Kidney epithelial cell (primary cell): ENCODE measurements at regions not wholly inside any gene's neighbourhood (a gene's known extent, or its start where the extent isn't known, plus 50 kb on each side); places are given as distances from the start of the nearest gene placed in this dataset.

Experiments
- DNase-seq: peaks from one replicate; pipeline ENCODE4 v3.0.0-alpha.2; 2010; ENCODE audit warnings: low read depth
- H3K27me3 ChIP-seq: 2 replicates; pipeline ENCODE4 v1.6.0; 2011; ENCODE audit warnings: low read length; ENCODE audit not compliant: control insufficient read depth, insufficient read depth
- H3K36me3 ChIP-seq: 2 replicates; pipeline ENCODE4 v1.5.1; 2011; ENCODE audit warnings: low read length; ENCODE audit not compliant: control insufficient read depth, insufficient read depth
- H3K4me3 ChIP-seq: 2 replicates; pipeline ENCODE4 v1.5.1; 2011; ENCODE audit warnings: low read depth, mild to moderate bottlenecking, control low read depth, low read length
- TF ChIP-seq, protein P1 (sequence below): IDR thresholded peaks from 2 replicates; pipeline ENCODE4 v1.5.1; 2011; ENCODE audit warnings: mild to moderate bottlenecking, moderate library complexity, low read length, control low read depth, inconsistent platforms; ENCODE audit not compliant: insufficient read depth, poor library complexity, severe bottlenecking

DNA sequence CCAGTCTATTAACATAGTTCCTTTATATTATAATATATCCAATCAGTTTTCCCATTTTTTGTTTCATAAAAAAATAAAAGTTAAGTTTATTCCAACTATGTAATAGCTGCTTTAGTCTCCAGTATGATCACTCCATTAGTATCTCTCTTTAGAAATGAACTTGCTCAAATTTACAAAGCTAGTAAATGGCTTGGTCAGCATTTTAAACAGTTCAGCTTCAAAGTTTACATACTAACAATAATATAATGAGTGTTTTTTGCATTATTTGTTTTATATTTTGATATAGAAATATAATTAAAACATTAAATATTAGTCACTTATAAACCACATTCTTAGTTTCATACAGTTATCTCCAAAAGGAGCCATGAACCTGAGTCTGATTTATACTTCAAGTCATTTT, 1073.8 kb downstream of the SLITRK5 start:
- Histone ChIP-seq H3K4me3 (no peak overlapping the region), H3K27me3 (no peaks in the 10 kb centered on the region), H3K36me3 (no peaks in the 10 kb centered on the region)
- DNase-seq: no peak
- TF ChIP-seq, protein P1, sequence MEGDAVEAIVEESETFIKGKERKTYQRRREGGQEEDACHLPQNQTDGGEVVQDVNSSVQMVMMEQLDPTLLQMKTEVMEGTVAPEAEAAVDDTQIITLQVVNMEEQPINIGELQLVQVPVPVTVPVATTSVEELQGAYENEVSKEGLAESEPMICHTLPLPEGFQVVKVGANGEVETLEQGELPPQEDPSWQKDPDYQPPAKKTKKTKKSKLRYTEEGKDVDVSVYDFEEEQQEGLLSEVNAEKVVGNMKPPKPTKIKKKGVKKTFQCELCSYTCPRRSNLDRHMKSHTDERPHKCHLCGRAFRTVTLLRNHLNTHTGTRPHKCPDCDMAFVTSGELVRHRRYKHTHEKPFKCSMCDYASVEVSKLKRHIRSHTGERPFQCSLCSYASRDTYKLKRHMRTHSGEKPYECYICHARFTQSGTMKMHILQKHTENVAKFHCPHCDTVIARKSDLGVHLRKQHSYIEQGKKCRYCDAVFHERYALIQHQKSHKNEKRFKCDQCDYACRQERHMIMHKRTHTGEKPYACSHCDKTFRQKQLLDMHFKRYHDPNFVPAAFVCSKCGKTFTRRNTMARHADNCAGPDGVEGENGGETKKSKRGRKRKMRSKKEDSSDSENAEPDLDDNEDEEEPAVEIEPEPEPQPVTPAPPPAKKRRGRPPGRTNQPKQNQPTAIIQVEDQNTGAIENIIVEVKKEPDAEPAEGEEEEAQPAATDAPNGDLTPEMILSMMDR: no peak

DNA sequence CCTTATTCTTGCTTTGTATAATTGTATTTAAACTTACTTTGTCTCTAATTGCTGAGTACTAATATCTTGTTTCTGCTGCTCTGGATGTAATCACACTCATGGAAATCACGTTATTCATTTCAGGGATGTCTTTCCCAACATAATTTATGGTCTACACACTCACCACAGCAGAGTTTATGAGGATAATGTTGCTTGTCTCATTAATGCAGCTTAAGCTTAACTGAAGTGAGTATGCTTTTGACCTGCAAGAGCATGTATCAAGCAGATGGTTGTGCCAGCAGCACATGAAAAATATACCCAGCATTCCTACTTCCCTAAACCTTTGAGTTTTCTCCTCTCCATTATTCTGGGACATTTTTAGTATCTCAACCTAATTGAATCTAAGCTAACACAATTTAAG, 1080.9 kb downstream of the SLITRK5 start:
- H3K4me3 ChIP-seq: no peak overlapping the region
- DNase-seq: no peak
- TF ChIP-seq, protein P1: no peak

DNA sequence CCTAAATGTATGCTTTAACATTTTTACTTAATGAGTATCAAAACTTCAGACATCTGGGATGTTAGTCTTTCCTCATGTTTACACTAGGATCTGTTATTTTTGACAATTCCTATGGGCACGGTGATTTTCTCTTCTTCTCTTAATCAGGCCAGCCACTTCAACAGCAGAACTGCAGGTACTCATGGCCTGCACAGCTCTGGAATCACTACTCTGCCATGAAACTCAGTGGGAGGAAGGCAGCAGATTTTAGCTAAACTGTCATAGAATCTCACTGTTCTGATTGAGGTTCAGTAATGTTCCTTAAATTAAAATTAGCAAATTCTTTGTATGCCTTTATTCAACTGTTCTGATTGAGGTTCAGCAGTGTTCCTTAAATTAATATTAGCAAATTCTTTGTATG, 1083.0 kb downstream of the SLITRK5 start:
- no peak for DNase-seq
- Histone ChIP-seq H3K36me3 (no peaks in the 10 kb centered on the region), H3K27me3 (no peaks in the 10 kb centered on the region), H3K4me3 (no peak overlapping the region)
- TF ChIP-seq, protein P1: no peak

More for the DNA sequence above, 1080.9 kb downstream of the SLITRK5 start:
- H3K27me3 ChIP-seq: no peaks in the 10 kb centered on the region
- no peaks in the 10 kb centered on the region for H3K36me3 ChIP-seq

DNA sequence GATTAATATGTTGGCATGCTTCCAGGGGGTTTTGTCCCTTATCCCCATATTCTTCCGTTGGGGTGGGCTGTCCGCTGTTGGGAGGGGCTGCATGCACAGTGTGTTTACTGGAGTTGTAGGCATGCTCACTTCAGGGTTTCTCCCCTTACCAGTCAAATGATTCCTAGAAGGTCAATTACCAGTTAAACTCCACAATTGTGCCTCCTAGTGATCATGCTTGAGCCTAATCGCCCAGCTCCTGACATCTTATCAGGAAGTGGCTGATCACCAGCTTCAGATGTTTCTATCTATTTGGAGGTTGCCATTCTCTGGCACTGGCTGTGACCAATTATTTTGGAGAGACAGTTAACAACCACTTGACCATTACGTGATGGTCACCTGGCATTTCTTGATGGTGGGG, 1090.0 kb downstream of the SLITRK5 start:
- TF ChIP-seq, protein P1: no peak
- Histone ChIP-seq H3K36me3 (no peaks in the 10 kb centered on the region), H3K27me3 (no peaks in the 10 kb centered on the region), H3K4me3 (no peak overlapping the region)
- no peak for DNase-seq

DNA sequence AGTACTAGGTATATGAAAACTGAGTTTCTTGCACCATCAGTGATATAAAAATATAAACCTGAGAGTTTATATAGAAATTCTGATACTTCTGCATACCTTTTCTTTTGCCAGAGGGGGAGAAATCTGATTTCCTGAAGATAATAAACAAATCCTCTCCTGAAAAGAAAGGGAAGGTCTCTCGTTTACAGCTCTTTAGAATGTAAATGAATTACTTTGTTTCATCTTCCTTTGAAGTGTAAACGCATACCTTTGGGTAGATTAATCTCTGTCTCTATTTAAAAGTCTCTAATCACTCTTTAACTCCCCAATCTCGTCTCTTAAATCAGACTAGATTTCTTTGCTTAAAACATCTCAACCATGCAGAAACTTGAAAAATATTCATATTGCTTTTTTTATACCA, 1092.9 kb downstream of the SLITRK5 start:
- TF ChIP-seq, protein P1: no peak
- no peak for DNase-seq
- no peaks in the 10 kb centered on the region for H3K36me3 ChIP-seq
- H3K4me3 ChIP-seq: no peak overlapping the region
- no peaks in the 10 kb centered on the region for H3K27me3 ChIP-seq

DNA sequence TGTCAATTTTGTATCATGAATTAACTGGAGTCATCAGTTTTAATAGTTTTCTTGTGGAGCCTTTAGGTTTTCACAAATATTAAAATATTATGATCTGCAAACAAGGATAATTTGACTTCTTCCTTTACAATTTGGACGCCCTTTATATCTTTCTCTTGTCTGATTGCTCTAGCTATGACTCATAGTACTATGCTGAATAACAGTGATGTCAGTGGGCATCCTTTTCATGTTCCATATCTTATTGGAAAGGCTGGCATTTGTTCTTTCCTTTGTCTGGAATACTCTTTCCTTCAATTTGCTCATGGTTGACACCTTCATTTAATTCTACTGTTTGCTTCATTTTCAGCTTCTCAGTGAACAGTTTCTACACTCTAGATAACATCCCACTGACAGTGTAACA, 1129.3 kb downstream of the SLITRK5 start:
- Histone ChIP-seq H3K36me3 (no peaks in the 10 kb centered on the region), H3K4me3 (no peak overlapping the region), H3K27me3 (no peaks in the 10 kb centered on the region)
- DNase-seq: no peak
- TF ChIP-seq, protein P1: no peak
